ENCODE measurements at regions not wholly inside any gene's neighbourhood (a gene's known extent, or its start where the extent isn't known, plus 50 kb on each side); places are given as distances from the start of the nearest gene placed in this dataset.
A peak's percentile ranks its signal among the peaks of the same experiment; 100 is the strongest.

DNA sequence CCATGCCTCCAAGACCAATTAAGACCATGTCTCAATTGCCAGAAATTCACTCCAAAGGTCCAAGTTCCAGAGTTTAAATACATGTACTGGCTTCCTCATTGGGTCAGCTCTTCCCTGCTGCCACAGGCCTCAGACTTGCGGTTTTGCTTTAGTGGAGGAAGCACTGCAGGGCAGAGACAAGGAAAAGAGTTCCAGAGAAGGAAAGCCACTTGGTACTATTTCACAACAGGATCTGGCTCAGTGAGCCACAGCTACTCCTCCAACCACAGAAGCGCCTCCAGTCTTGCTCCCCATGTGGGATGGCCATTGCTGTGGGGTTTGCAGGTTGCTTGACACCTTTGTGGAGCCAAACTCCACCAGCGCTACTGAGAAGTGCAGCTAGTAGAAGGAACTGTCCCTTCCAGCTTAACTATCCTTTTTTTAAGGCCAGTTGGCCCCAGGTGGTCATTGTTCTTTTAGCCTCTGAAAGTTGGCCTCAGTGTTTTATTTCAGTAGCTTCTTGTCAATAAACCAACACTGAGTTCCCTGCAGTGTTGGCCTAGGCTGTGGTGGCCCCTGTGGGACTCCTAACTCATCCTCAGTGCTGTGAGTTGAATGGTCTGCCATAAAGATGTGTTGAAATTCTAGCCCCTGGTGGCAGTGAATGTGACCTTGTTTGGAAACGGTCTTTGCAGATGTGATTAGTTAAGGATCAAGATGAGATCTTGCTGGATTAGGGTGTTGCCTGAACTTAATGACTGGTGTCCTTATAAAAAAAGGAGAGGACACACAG is 93.7 kb upstream of the DAP start:
- no peak overlapping the region for H3K9ac ChIP-seq (replicated peaks in 1 of 4; ENCODE audit: extremely low read depth in 1 of 4, low read depth in 3 of 4, low read length in 3 of 4)
- peak overlapping the region; percentile 12; the same call in 1 of the 2 replicates for H2BK5ac ChIP-seq (ENCODE audit: low read depth, low read length)
- no peak overlapping the region for H2AFZ ChIP-seq (ENCODE audit: low read length)
- H2BK15ac ChIP-seq (ENCODE audit: low read length) = no peak overlapping the region
- WGBS, 2 experiments (ENCODE audit: extremely low coverage in 1 of 2, insufficient coverage in 1 of 2, insufficient read length in 1 of 2, insufficient replicate concordance in 2 of 2, low coverage in 1 of 2, low lambda C conversion rate in 2 of 2, missing lambda C conversion rate in 1 of 2) = 89% methylated on average over 4 of the region's 4 CpGs; no CpG with 5 or more reads in 1 of the 2 experiments
- no peak overlapping the region for H3K56ac ChIP-seq (replicated peaks; ENCODE audit: insufficient read length, low read depth, low read length)
- H4K20me1 ChIP-seq (replicated peaks in 1 of 2; ENCODE audit: control insufficient read depth in 1 of 2, insufficient read depth in 2 of 2, low read length in 2 of 2) = no peaks in the 10 kb centered on the region
- ChIA-PET CTCF (ENCODE audit: partially characterized antibody) (interaction anchor here (0.6 to 5.5 kb wide), 16 partner anchors 12 to 165 kb away, joined by 3 to 38 read pairs (median 4); no protein-coding TSS in a partner anchor), POLR2A (ENCODE audit: partially characterized antibody) (no interaction called here)
- H2AK5ac ChIP-seq (ENCODE audit: low read depth, low read length) = no peak overlapping the region
- no peak overlapping the region for H3K23ac ChIP-seq (ENCODE audit: insufficient read length)
- H2BK12ac ChIP-seq (ENCODE audit: low read depth, low read length) = no peak overlapping the region
- H2BK120ac ChIP-seq (replicated peaks; ENCODE audit: low read depth, low read length) = no peak overlapping the region
- no peak overlapping the region for H4K91ac ChIP-seq (replicated peaks; ENCODE audit: insufficient read length, low read length)
- no peaks in the 10 kb centered on the region for H3K23me2 ChIP-seq (ENCODE audit: low read depth, low read length)
- no peak overlapping the region for H3K14ac ChIP-seq (ENCODE audit: insufficient read length)
- H3K4me1 ChIP-seq (replicated peaks in 1 of 4; ENCODE audit: control insufficient read depth in 3 of 4, insufficient read depth in 4 of 4, low read length in 3 of 4) = peaks cover 4 to 16% (median 14%) of the 10 kb centered on the region in 4 experiments
- H3K27ac ChIP-seq (ENCODE audit: low read depth, low read length) = no peak overlapping the region
- H2BK20ac ChIP-seq (ENCODE audit: low read length) = 0 out of 2 replicates have a peak overlapping the region, but pooled peaks have one; percentile 35
- no peak for DNase-seq (ENCODE audit: low read depth in 1 of 2, low spot score in 2 of 2)
- H4K5ac ChIP-seq (ENCODE audit: insufficient read length, low read depth, low read length) = no peak overlapping the region
- no peak overlapping the region; the same call in 1 of the 2 replicates for H3K18ac ChIP-seq (ENCODE audit: extremely low read depth, low read length)
- H3K79me2 ChIP-seq (ENCODE audit: control insufficient read depth in 1 of 2, insufficient read depth in 2 of 2, low read length in 2 of 2) = no peaks in the 10 kb centered on the region
- no peaks in the 10 kb centered on the region for H3K9me3 ChIP-seq (ENCODE audit: insufficient read depth in 2 of 2, low read depth in 1 of 2, low read length in 1 of 2)
- H3K79me1 ChIP-seq (ENCODE audit: low read depth, low read length) = no peaks in the 10 kb centered on the region
- no peak overlapping the region for H3K4me3 ChIP-seq (ENCODE audit: extremely low read depth in 1 of 4, insufficient read depth in 2 of 4, low read depth in 3 of 4, low read length in 4 of 4)
- no peak overlapping the region for H4K8ac ChIP-seq (ENCODE audit: extremely low read depth, insufficient read depth, low read length)
- H3K36me3 ChIP-seq (ENCODE audit: control insufficient read depth in 2 of 4, insufficient read depth in 4 of 4, low read length in 3 of 4) = no peaks in the 10 kb centered on the region
- FAIRE-seq = no peak
- H3K4me2 ChIP-seq (ENCODE audit: insufficient read depth in 1 of 2, low read depth in 2 of 2, low read length in 2 of 2) = no peak overlapping the region
- peaks cover 0 to 10% (median 6%) of the 10 kb centered on the region in 4 experiments; a peak in 3 of 7 replicates for H3K27me3 ChIP-seq (replicated peaks in 1 of 4; ENCODE audit: control insufficient read depth in 3 of 4, extremely low read depth in 1 of 4, insufficient read depth in 3 of 4, low read length in 3 of 4)
- no peak overlapping the region for H3K4ac ChIP-seq (replicated peaks; ENCODE audit: insufficient read length, low read depth, low read length)
- TF ChIP-seq RFX5 (IDR thresholded peaks at IDR 0.05; ENCODE audit: borderline replicate concordance, low read depth, low read length) (no peak), PHF8 (conservative IDR thresholded peaks at IDR 0.05; ENCODE audit: low read depth, low read length) (no peak), TAF7 (optimal IDR thresholded peaks at IDR 0.05; ENCODE audit: borderline replicate concordance, low read depth, low read length) (no peak), SP2 (IDR thresholded peaks at IDR 0.05; ENCODE audit: low read length) (no peak), ZNF274 (IDR thresholded peaks at IDR 0.05; ENCODE audit: borderline replicate concordance, extremely low read depth, low read length) (no peak)
- TF ChIP-seq, protein P1, sequence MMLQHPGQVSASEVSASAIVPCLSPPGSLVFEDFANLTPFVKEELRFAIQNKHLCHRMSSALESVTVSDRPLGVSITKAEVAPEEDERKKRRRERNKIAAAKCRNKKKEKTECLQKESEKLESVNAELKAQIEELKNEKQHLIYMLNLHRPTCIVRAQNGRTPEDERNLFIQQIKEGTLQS (IDR thresholded peaks at IDR 0.05; ENCODE audit: insufficient read depth, low read depth, low read length) = no peak
- TF ChIP-seq, protein P2, sequence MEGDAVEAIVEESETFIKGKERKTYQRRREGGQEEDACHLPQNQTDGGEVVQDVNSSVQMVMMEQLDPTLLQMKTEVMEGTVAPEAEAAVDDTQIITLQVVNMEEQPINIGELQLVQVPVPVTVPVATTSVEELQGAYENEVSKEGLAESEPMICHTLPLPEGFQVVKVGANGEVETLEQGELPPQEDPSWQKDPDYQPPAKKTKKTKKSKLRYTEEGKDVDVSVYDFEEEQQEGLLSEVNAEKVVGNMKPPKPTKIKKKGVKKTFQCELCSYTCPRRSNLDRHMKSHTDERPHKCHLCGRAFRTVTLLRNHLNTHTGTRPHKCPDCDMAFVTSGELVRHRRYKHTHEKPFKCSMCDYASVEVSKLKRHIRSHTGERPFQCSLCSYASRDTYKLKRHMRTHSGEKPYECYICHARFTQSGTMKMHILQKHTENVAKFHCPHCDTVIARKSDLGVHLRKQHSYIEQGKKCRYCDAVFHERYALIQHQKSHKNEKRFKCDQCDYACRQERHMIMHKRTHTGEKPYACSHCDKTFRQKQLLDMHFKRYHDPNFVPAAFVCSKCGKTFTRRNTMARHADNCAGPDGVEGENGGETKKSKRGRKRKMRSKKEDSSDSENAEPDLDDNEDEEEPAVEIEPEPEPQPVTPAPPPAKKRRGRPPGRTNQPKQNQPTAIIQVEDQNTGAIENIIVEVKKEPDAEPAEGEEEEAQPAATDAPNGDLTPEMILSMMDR (IDR thresholded peaks at IDR 0.05; ENCODE audit: control extremely low read depth in 1 of 3, insufficient read depth in 1 of 3, low read depth in 1 of 3, low read length in 3 of 3) = no peak
- TF ChIP-seq, protein P3, sequence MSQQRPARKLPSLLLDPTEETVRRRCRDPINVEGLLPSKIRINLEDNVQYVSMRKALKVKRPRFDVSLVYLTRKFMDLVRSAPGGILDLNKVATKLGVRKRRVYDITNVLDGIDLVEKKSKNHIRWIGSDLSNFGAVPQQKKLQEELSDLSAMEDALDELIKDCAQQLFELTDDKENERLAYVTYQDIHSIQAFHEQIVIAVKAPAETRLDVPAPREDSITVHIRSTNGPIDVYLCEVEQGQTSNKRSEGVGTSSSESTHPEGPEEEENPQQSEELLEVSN (IDR thresholded peaks at IDR 0.05) = no peak

All from H1 (cell line).